CD14-positive monocyte (primary cell): ENCODE measurements at regions not wholly inside any gene's neighbourhood (a gene's known extent, or its start where the extent isn't known, plus 50 kb on each side); places are given as distances from the start of the nearest gene placed in this dataset.

Experiments
- DNase-seq, 3 donors: peaks; one replicate each; pipeline ENCODE4 v3.0.0-alpha.2; 2011 to 2022
- H2AFZ ChIP-seq: 2 replicates; pipeline ENCODE4 v1.6.0; 2012; ENCODE audit warnings: mild to moderate bottlenecking, low read depth, low read length, inconsistent platforms; ENCODE audit not compliant: insufficient read depth, poor library complexity, severe bottlenecking
- H3K27ac ChIP-seq, 2 donors: 1 replicate in 1 of 2; 2 replicates in 1 of 2; pipeline ENCODE4 v1.5.1; 2012 to 2013; ENCODE audit warnings: low read length in 2 of 2, control low read depth in 1 of 2, inconsistent platforms in 1 of 2, low read depth in 1 of 2, mild to moderate bottlenecking in 1 of 2
- H3K27me3 ChIP-seq, 2 donors: one replicate each; pipeline versions ENCODE4 v1.6.0 to v1.6.1; 2011 to 2013; ENCODE audit warnings: low read length in 2 of 2; ENCODE audit not compliant: control insufficient read depth in 2 of 2, insufficient read depth in 2 of 2
- H3K36me3 ChIP-seq, 2 donors: replicated peaks in 1 of 2; 1 replicate in 1 of 2; 2 replicates in 1 of 2; pipeline versions ENCODE4 v1.5.1 to v1.6.1; 2012 to 2013; ENCODE audit warnings: low read length in 2 of 2, control low read depth in 1 of 2, inconsistent platforms in 1 of 2, mild to moderate bottlenecking in 1 of 2; ENCODE audit not compliant: insufficient read depth in 2 of 2, control insufficient read depth in 1 of 2
- H3K4me1 ChIP-seq, 2 donors: 1 replicate in 1 of 2; 2 replicates in 1 of 2; pipeline versions ENCODE4 v1.5.1 to v1.6.1; 2012 to 2013; ENCODE audit warnings: low read length in 2 of 2, control low read depth in 1 of 2, inconsistent platforms in 1 of 2, mild to moderate bottlenecking in 1 of 2, moderate library complexity in 1 of 2; ENCODE audit not compliant: insufficient read depth in 2 of 2, control insufficient read depth in 1 of 2
- H3K4me2 ChIP-seq: replicated peaks from 2 replicates; pipeline ENCODE3; 2012; ENCODE audit warnings: low read length, moderate library complexity, mild to moderate bottlenecking; ENCODE audit not compliant: poor library complexity, severe bottlenecking; ENCODE audit errors: extremely low read depth
- H3K4me3 ChIP-seq, 3 experiments: fragments of 200-600 bp in 1 of 3; sonication (generic) in 1 of 3; replicated peaks in 1 of 3; 1 replicate in 2 of 3; 2 replicates in 1 of 3; pipeline ENCODE4 v1.5.1; 2011 to 2013; ENCODE audit warnings: low read length in 3 of 3, mild to moderate bottlenecking in 3 of 3, control low read depth in 2 of 3, low read depth in 2 of 3, inconsistent platforms in 1 of 3, moderate library complexity in 1 of 3
- H3K79me2 ChIP-seq: 2 replicates; pipeline ENCODE4 v1.6.0; 2012; ENCODE audit warnings: mild to moderate bottlenecking, control low read depth, inconsistent platforms, low read length, moderate library complexity; ENCODE audit not compliant: insufficient read depth
- H3K9ac ChIP-seq: 2 replicates; pipeline ENCODE4 v1.6.0; 2017; ENCODE audit warnings: low read length, mild to moderate bottlenecking; ENCODE audit not compliant: insufficient read depth, poor library complexity, severe bottlenecking
- H3K9me3 ChIP-seq, 2 donors: replicated peaks in 1 of 2; 1 replicate in 1 of 2; 2 replicates in 1 of 2; pipeline versions ENCODE4 v1.5.1 to v1.6.1; 2012 to 2013; ENCODE audit warnings: low read length in 2 of 2, control low read depth in 1 of 2; ENCODE audit not compliant: control insufficient read depth in 1 of 2, insufficient read depth in 1 of 2
- H4K20me1 ChIP-seq: 2 replicates; pipeline ENCODE4 v1.6.0; 2012; ENCODE audit warnings: mild to moderate bottlenecking, low read length, control low read depth, moderate library complexity; ENCODE audit not compliant: insufficient read depth
- H3K27ac Mint-ChIP-seq, 7 donors: one replicate each; pipeline ENCODE4 v1.8.0; 2020; ENCODE audit warnings: mild to moderate bottlenecking in 7 of 7, mixed read lengths in 7 of 7, moderate library complexity in 6 of 7, inconsistent platforms in 2 of 7
- H3K27me3 Mint-ChIP-seq, 3 donors: one replicate each; pipeline ENCODE4 v1.8.0; 2021 to 2022; ENCODE audit warnings: low read depth in 3 of 3, mild to moderate bottlenecking in 3 of 3, mixed read lengths in 3 of 3, moderate library complexity in 3 of 3, inconsistent platforms in 1 of 3
- H3K36me3 Mint-ChIP-seq, 2 donors: one replicate each; pipeline ENCODE4 v1.8.0; 2020; ENCODE audit warnings: mixed read lengths in 2 of 2, inconsistent platforms in 1 of 2, mild to moderate bottlenecking in 1 of 2
- H3K4me1 Mint-ChIP-seq: one replicate; pipeline ENCODE4 v1.8.0; 2020; ENCODE audit warnings: mild to moderate bottlenecking, mixed read lengths
- H3K4me3 Mint-ChIP-seq, 2 donors: one replicate each; pipeline ENCODE4 v1.8.0; 2020; ENCODE audit warnings: mild to moderate bottlenecking in 2 of 2, mixed read lengths in 2 of 2, moderate library complexity in 1 of 2
- H3K9me3 Mint-ChIP-seq, 7 donors: one replicate each; pipeline ENCODE4 v1.8.0; 2020 to 2022; ENCODE audit warnings: mixed read lengths in 7 of 7, mild to moderate bottlenecking in 6 of 7, moderate library complexity in 6 of 7, inconsistent platforms in 2 of 7
- WGBS: methylation state at CpG from one replicate; pipeline ENCODE4 v1.1.5; 2013; ENCODE audit warnings: missing lambda C conversion rate; ENCODE audit not compliant: insufficient coverage; 5-methylcytosine and 5-hydroxymethylcytosine counted together
- intact Hi-C, 2 donors: fragments of 100-400 bp; cut with micrococcal nuclease; formaldehyde crosslinking; loops; one replicate each; pipeline versions ENCODE4 v1.15.0 to v1.15.1; 2023
- TF ChIP-seq, protein P1 (sequence below): fragments of 200-600 bp; IDR thresholded peaks from one replicate; pipeline ENCODE4 v1.8.0; 2022; ENCODE audit warnings: antibody characterized with exemption, mild to moderate bottlenecking

DNA sequence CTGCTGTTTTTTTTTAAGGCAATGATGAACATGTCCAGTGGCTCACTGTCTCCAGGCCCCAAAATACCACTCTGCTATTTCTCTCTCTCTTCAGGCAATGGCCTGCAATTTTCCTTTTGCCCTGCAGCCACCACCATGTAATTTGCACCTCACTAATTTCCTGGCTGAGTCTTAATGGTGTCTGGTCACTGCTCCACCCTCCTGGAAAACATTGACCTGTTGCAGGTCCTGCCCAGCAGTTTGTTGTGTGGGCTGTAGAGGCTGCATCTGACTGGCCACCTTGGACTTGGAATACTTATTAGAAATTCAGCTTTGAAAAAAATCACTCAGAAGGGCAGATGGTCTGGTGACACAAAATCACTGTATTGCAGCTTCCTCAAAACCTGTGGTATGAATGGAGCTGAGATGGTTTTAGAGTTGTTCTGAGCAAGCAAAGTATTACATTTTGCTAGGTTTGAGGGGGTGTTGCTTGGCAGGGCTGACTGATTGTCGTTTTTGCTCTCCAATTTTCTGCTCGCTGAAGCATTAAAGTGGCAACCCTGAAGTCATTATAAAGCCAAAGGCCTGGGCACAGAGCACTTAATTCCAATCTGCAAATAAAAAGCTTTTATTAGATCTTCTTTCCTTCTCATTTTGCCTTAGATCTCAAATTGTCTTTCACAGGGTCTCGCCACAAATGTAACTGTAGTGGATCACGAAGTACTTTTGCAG, 134.8 kb downstream of the TMEM174 start:
- H3K27ac Mint-ChIP-seq: no peak overlapping the region
- Histone ChIP-seq H3K79me2 (no peaks in the 10 kb centered on the region), H2AFZ (no peak overlapping the region), H3K27ac (no peak overlapping the region), H3K4me2 (no peak overlapping the region), H3K36me3 (no peaks in the 10 kb centered on the region), H3K9ac (no peak overlapping the region), H3K4me1 (no peaks in the 10 kb centered on the region), H4K20me1 (no peaks in the 10 kb centered on the region), H3K27me3 (peaks cover 90 to 98% of the 10 kb centered on the region in 2 donors), H3K9me3 (peaks cover 7 to 27% of the 10 kb centered on the region in 2 donors), H3K4me3 (no peak overlapping the region)
- 43% methylated on average over 2 of the region's 4 CpGs for WGBS
- intact Hi-C loops: no loop called here
- H3K4me1 Mint-ChIP-seq: peaks cover 6% of the 10 kb centered on the region
- H3K36me3 Mint-ChIP-seq: peaks cover 0 to 2% of the 10 kb centered on the region in 2 donors
- peaks cover 87 to 99% (median 92%) of the 10 kb centered on the region in 3 donors for H3K27me3 Mint-ChIP-seq
- TF ChIP-seq, protein P1, sequence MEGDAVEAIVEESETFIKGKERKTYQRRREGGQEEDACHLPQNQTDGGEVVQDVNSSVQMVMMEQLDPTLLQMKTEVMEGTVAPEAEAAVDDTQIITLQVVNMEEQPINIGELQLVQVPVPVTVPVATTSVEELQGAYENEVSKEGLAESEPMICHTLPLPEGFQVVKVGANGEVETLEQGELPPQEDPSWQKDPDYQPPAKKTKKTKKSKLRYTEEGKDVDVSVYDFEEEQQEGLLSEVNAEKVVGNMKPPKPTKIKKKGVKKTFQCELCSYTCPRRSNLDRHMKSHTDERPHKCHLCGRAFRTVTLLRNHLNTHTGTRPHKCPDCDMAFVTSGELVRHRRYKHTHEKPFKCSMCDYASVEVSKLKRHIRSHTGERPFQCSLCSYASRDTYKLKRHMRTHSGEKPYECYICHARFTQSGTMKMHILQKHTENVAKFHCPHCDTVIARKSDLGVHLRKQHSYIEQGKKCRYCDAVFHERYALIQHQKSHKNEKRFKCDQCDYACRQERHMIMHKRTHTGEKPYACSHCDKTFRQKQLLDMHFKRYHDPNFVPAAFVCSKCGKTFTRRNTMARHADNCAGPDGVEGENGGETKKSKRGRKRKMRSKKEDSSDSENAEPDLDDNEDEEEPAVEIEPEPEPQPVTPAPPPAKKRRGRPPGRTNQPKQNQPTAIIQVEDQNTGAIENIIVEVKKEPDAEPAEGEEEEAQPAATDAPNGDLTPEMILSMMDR: no peak
- DNase-seq: no peak
- H3K9me3 Mint-ChIP-seq: peaks cover 2 to 29% (median 12%) of the 10 kb centered on the region in 7 donors
- peak overlapping the region in 1 of 2 donors; percentile 35 for H3K4me3 Mint-ChIP-seq

DNA sequence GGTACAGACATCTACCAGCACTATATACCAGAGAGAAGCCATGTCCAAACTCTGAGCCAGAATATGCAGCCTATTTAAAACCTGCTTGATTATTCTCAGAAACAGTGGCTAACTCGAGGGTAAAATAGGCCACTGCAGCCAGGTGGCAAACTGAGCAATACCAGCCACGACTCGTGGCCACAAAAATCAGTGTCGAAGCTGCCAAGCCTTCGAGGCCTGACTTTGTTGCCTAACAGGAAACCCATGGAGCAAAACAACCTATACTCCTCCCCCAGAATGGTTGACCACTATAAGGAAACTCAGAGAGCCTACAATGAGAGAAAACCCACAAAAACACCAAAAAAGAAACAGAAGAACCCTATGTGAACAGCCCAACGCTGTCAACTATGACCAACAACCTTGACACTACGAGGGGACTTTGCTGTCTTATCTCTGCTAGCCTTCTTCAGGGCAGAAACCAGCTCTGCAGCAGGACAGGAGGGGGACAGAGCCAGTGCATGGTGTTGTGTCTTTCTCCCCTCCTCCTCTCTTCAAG, 133.8 kb downstream of the TMEM174 start:
- 50% methylated on average over 7 of the region's 7 CpGs for WGBS
- no peaks in the 10 kb centered on the region for H3K36me3 ChIP-seq
- no peak overlapping the region for H2AFZ ChIP-seq
- peaks cover 6% of the 10 kb centered on the region for H3K4me1 Mint-ChIP-seq
- H3K9me3 ChIP-seq: peaks cover 7 to 26% of the 10 kb centered on the region in 2 donors
- no peak for DNase-seq
- H3K4me1 ChIP-seq: no peaks in the 10 kb centered on the region
- no peaks in the 10 kb centered on the region for H4K20me1 ChIP-seq
- H3K27ac ChIP-seq: no peak overlapping the region
- no peaks in the 10 kb centered on the region for H3K79me2 ChIP-seq
- peaks cover 86 to 98% (median 91%) of the 10 kb centered on the region in 3 donors for H3K27me3 Mint-ChIP-seq
- TF ChIP-seq, protein P1: no peak
- peaks cover 92 to 98% of the 10 kb centered on the region in 2 donors for H3K27me3 ChIP-seq
- H3K4me3 ChIP-seq: no peak overlapping the region
- intact Hi-C loops: no loop called here
- H3K9ac ChIP-seq: no peak overlapping the region
- peaks cover 0 to 3% of the 10 kb centered on the region in 2 donors for H3K36me3 Mint-ChIP-seq
- H3K4me2 ChIP-seq: no peak overlapping the region
- H3K4me3 Mint-ChIP-seq: peak overlapping the region in 1 of 2 donors; percentile 64
- H3K9me3 Mint-ChIP-seq: peaks cover 2 to 28% (median 12%) of the 10 kb centered on the region in 7 donors
- H3K27ac Mint-ChIP-seq: no peak overlapping the region
